GM21528 (cell line): ENCODE measurements at regions not wholly inside any gene's neighbourhood (a gene's known extent, or its start where the extent isn't known, plus 50 kb on each side); places are given as distances from the start of the nearest gene placed in this dataset.

Experiments
- ATAC-seq: cut with Tn5 transposase; IDR thresholded peaks from one replicate; pipeline ENCODE4 v1.9.1; 2021; ENCODE audit warnings: mild to moderate bottlenecking, moderate library complexity; ENCODE audit not compliant: unreplicated experiment, low FRiP score

DNA sequence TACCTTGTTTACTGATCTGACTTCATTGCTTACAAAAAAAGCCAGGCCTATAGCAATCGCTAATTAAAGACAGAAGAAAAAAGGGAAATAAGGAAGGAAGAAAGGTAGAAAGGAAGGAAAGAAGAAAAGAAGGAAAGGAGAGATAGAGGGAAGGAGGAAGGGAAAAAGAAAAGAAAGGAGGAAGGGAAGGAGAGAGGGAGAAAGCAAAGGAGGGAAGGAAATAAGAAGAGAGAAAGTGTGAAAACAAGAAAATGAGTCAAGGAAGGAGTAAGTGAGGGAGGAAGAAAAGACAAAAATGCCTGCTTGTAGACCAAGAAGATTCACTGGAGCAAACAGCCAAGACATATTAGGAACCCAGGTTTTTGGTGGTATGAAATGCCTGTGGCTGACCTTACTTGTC is 57.0 kb upstream of the MAGEB16 start:
- ATAC-seq: no peak

DNA sequence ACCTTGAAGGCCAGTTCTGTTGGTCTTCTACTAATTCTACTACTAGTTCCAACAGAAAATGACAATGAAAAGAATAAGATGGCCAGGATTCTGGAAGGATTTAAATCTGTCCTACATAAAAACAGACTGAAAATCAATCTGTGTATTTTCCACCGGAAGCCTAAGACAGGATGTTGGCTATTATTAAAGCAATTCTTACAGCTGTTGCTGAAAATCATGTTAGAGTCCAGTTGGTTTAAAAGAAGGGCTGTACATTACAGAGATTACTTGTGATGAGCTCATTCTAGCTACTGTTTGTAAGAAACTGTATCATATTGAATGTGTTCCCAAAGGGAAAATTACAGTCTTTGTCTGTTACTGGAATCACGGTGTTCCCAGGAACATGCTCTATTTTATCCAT is 54.8 kb upstream of the MAGEB16 start:
- ATAC-seq: no peak
